Smooth muscle cell (in vitro differentiated cells): ENCODE measurements at regions not wholly inside any gene's neighbourhood (a gene's known extent, or its start where the extent isn't known, plus 50 kb on each side); places are given as distances from the start of the nearest gene placed in this dataset.

ENCODE experiments used
- DNase-seq: peaks from one replicate; lab custom pipeline; 2025; ENCODE audit not compliant: unreplicated experiment; lab: John Stamatoyannopoulos, UW
- H2AFZ ChIP-seq: fragments of 200-600 bp; sonication (generic); 2 replicates; pipeline ENCODE4 v1.6.0; 2016; ENCODE audit warnings: antibody characterized with exemption, low read depth, mild to moderate bottlenecking
- H3F3A ChIP-seq: fragments of 200-600 bp; sonication (generic); 2 replicates; pipeline ENCODE4 v1.6.0; 2017; ENCODE audit warnings: antibody characterized with exemption, low read depth
- H3K27ac ChIP-seq: fragments of 200-600 bp; sonication (generic); 2 replicates; pipeline ENCODE4 v1.5.1; 2016; ENCODE audit warnings: low read depth, mild to moderate bottlenecking
- H3K27me3 ChIP-seq: fragments of 200-600 bp; sonication (generic); 2 replicates; pipeline ENCODE4 v1.6.1; 2016; ENCODE audit warnings: low read depth, mild to moderate bottlenecking
- H3K36me3 ChIP-seq: fragments of 200-600 bp; sonication (generic); 2 replicates; pipeline ENCODE4 v1.5.1; 2016; ENCODE audit warnings: low read depth
- H3K4me1 ChIP-seq: fragments of 200-600 bp; sonication (generic); 2 replicates; pipeline ENCODE4 v1.5.1; 2016; ENCODE audit warnings: low read depth
- H3K4me2 ChIP-seq: fragments of 200-600 bp; sonication (generic); 2 replicates; pipeline ENCODE4 v1.6.0; 2016; ENCODE audit warnings: mild to moderate bottlenecking
- H3K4me3 ChIP-seq: fragments of 200-600 bp; sonication (generic); 2 replicates; pipeline ENCODE4 v1.5.1; 2016; ENCODE audit warnings: mild to moderate bottlenecking
- H3K79me2 ChIP-seq: fragments of 200-600 bp; sonication (generic); 2 replicates; pipeline ENCODE4 v1.6.0; 2016; ENCODE audit warnings: low read depth, mild to moderate bottlenecking
- H3K9ac ChIP-seq: fragments of 200-600 bp; sonication (generic); 2 replicates; pipeline ENCODE4 v1.6.0; 2016; ENCODE audit warnings: low read depth
- H3K9me3 ChIP-seq: fragments of 200-600 bp; sonication (generic); replicated peaks from 2 replicates; pipeline ENCODE4 v1.5.1; 2016; ENCODE audit warnings: low read depth
- H4K20me1 ChIP-seq: fragments of 200-600 bp; sonication (generic); 2 replicates; pipeline ENCODE4 v1.6.0; 2016; ENCODE audit warnings: low read depth
- CTCF ChIP-seq: fragments of 200-600 bp; sonication (generic); IDR thresholded peaks from 2 replicates; pipeline ENCODE4 v1.5.1; 2017; ENCODE audit warnings: borderline replicate concordance, mild to moderate bottlenecking, antibody characterized with exemption; ENCODE audit not compliant: insufficient read depth, poor library complexity, severe bottlenecking
- WGBS: methylation state at CpG from one replicate; pipeline ENCODE4 v1.1.7; 2016; ENCODE audit warnings: low lambda C conversion rate; 5-methylcytosine and 5-hydroxymethylcytosine counted together

GRCh38 chr16:79656553-79657115 is 56.1 kb upstream of the MAF start:
- H3K9ac ChIP-seq = no peak overlapping the region
- H3K4me1 ChIP-seq = peaks cover 27% of the 10 kb centered on the region
- H3K4me3 ChIP-seq = no peak overlapping the region
- peak overlapping the region; percentile 86 for H3K27ac ChIP-seq
- no peaks in the 10 kb centered on the region for H4K20me1 ChIP-seq
- WGBS = 58% methylated on average over 6 of the region's 6 CpGs
- no peaks in the 10 kb centered on the region for H3K27me3 ChIP-seq
- no peak for TF ChIP-seq CTCF
- H3F3A ChIP-seq = peaks cover 18% of the 10 kb centered on the region
- H2AFZ ChIP-seq = peak overlapping the region; percentile 46
- no peaks in the 10 kb centered on the region for H3K9me3 ChIP-seq
- no peak for DNase-seq
- no peaks in the 10 kb centered on the region for H3K79me2 ChIP-seq
- H3K4me2 ChIP-seq = peak overlapping the region; percentile 66
- no peaks in the 10 kb centered on the region for H3K36me3 ChIP-seq

GRCh38 chr16:79653373-79653891 is 52.9 kb upstream of the MAF start:
- Histone ChIP-seq H3K36me3 (no peaks in the 10 kb centered on the region), H3F3A (peaks cover 8% of the 10 kb centered on the region), H2AFZ (no peak overlapping the region), H3K27ac (no peak overlapping the region), H3K9ac (no peak overlapping the region), H3K4me2 (peak overlapping the region; percentile 30), H4K20me1 (no peaks in the 10 kb centered on the region), H3K4me3 (no peak overlapping the region), H3K4me1 (peaks cover 18% of the 10 kb centered on the region), H3K9me3 (no peaks in the 10 kb centered on the region), H3K27me3 (no peaks in the 10 kb centered on the region), H3K79me2 (no peaks in the 10 kb centered on the region)
- TF ChIP-seq CTCF = no peak
- peak; percentile 21 for DNase-seq
- 30% methylated on average over 6 of the region's 6 CpGs for WGBS

GRCh38 chr16:79651363-79651762 is 50.8 kb upstream of the MAF start:
- Histone ChIP-seq H4K20me1 (no peaks in the 10 kb centered on the region), H3K9ac (no peak overlapping the region), H3K4me3 (no peak overlapping the region), H3K27ac (no peak overlapping the region), H3K4me1 (peaks cover 2% of the 10 kb centered on the region), H3K9me3 (no peaks in the 10 kb centered on the region), H3K4me2 (no peak overlapping the region), H2AFZ (no peak overlapping the region), H3K36me3 (no peaks in the 10 kb centered on the region), H3K27me3 (no peaks in the 10 kb centered on the region), H3K79me2 (no peaks in the 10 kb centered on the region), H3F3A (no peaks in the 10 kb centered on the region)
- WGBS = 71% methylated on average over 7 of the region's 7 CpGs
- no peak for DNase-seq
- no peak for TF ChIP-seq CTCF
